ENCODE measurements at regions not wholly inside any gene's neighbourhood (a gene's known extent, or its start where the extent isn't known, plus 50 kb on each side); places are given as distances from the start of the nearest gene placed in this dataset.

DNA sequence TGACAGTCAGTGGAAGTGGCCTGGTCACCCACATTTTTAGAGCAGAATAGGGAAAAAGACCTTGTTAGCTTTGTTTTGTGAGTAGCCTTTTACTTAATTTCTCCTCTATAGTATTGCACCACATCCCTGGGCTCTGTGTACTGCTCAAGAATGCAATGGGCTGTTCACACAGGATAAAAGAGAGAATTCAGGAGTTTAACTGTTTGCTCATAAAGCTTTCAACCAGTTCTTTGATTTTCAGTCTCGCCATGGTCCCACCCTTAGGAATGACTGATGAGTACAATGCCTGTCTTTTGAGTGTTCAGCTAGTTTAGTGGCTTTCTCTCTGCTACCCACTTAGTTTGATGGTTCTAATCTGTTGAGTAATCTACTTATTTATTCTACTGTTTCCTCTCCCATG lies 129.7 kb downstream of the PLG start:
- H3K27me3 ChIP-seq = no peaks in the 10 kb centered on the region
- DNase-seq (ENCODE audit: extremely low spot score in 2 of 2) = no peak
- intact Hi-C loops (cut with DNase I) = no loop called here
- H3K4me3 ChIP-seq = no peak overlapping the region
- H3K27ac ChIP-seq = no peak overlapping the region
- no peaks in the 10 kb centered on the region for H3K4me1 ChIP-seq
- H3K36me3 ChIP-seq = no peaks in the 10 kb centered on the region
- no peaks in the 10 kb centered on the region for H3K9me3 ChIP-seq
- TF ChIP-seq POLR2AphosphoS5 (IDR thresholded peaks at IDR 0.05; ENCODE audit: insufficient read depth in 1 of 2, low read depth in 1 of 2) (no peak), POLR2A (IDR thresholded peaks at IDR 0.05) (no peak)
- TF ChIP-seq, protein P1, sequence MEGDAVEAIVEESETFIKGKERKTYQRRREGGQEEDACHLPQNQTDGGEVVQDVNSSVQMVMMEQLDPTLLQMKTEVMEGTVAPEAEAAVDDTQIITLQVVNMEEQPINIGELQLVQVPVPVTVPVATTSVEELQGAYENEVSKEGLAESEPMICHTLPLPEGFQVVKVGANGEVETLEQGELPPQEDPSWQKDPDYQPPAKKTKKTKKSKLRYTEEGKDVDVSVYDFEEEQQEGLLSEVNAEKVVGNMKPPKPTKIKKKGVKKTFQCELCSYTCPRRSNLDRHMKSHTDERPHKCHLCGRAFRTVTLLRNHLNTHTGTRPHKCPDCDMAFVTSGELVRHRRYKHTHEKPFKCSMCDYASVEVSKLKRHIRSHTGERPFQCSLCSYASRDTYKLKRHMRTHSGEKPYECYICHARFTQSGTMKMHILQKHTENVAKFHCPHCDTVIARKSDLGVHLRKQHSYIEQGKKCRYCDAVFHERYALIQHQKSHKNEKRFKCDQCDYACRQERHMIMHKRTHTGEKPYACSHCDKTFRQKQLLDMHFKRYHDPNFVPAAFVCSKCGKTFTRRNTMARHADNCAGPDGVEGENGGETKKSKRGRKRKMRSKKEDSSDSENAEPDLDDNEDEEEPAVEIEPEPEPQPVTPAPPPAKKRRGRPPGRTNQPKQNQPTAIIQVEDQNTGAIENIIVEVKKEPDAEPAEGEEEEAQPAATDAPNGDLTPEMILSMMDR (IDR thresholded peaks at IDR 0.05) = no peak

- Histone ChIP-seq H3K27ac (no peak overlapping the region), H3K36me3 (no peaks in the 10 kb centered on the region), H3K9me3 (no peaks in the 10 kb centered on the region), H3K4me1 (no peaks in the 10 kb centered on the region), H3K4me3 (no peak overlapping the region), H3K27me3 (no peaks in the 10 kb centered on the region)
- TF ChIP-seq POLR2AphosphoS5 (IDR thresholded peaks at IDR 0.05; ENCODE audit: insufficient read depth in 1 of 2, low read depth in 1 of 2) (no peak), POLR2A (IDR thresholded peaks at IDR 0.05) (no peak)
- TF ChIP-seq, protein P1 (IDR thresholded peaks at IDR 0.05) = no peak
- intact Hi-C loops (cut with DNase I) = no loop called here
- no peak for DNase-seq (ENCODE audit: extremely low spot score in 2 of 2)
Measured at GRCh38 chr6:160832422-160832821, 130.4 kb downstream of the PLG start.

DNA sequence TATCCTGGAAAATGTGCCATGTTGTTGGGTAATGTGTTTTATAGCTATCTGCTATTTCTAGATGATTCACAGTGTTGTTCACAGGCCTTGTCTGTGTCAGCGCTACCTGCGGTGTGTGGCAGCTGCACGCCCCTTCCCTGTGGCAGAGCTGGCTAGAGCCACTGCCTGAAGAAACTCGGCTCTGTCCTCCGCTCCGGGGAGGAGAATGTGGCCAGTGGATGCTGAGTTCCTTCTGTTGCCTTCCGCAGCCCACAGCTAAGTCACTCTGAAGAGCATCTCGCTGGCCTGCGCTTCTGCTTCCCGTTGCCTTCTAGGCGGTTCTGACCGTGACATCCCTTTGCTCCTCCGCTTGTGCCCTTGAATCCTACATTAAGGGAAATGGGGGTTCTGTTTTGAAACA lies 135.1 kb downstream of the PLG start:
- Histone ChIP-seq H3K4me3 (no peak overlapping the region), H3K4me1 (no peaks in the 10 kb centered on the region), H3K36me3 (no peaks in the 10 kb centered on the region), H3K27me3 (no peaks in the 10 kb centered on the region), H3K9me3 (no peaks in the 10 kb centered on the region), H3K27ac (no peak overlapping the region)
- TF ChIP-seq POLR2AphosphoS5 (IDR thresholded peaks at IDR 0.05; ENCODE audit: insufficient read depth in 1 of 2, low read depth in 1 of 2) (no peak), POLR2A (IDR thresholded peaks at IDR 0.05) (no peak)
- TF ChIP-seq, protein P1 (IDR thresholded peaks at IDR 0.05) = no peak
- intact Hi-C loops (cut with DNase I) = no loop called here
- DNase-seq (ENCODE audit: extremely low spot score in 2 of 2) = no peak

- Histone ChIP-seq H3K36me3 (no peaks in the 10 kb centered on the region), H3K4me3 (no peak overlapping the region), H3K27me3 (no peaks in the 10 kb centered on the region), H3K4me1 (no peaks in the 10 kb centered on the region), H3K27ac (no peak overlapping the region), H3K9me3 (no peaks in the 10 kb centered on the region)
- TF ChIP-seq POLR2A (IDR thresholded peaks at IDR 0.05) (no peak), POLR2AphosphoS5 (IDR thresholded peaks at IDR 0.05; ENCODE audit: insufficient read depth in 1 of 2, low read depth in 1 of 2) (no peak)
- TF ChIP-seq, protein P1 (IDR thresholded peaks at IDR 0.05) = no peak
- intact Hi-C loops (cut with DNase I) = no loop called here
- no peak for DNase-seq (ENCODE audit: extremely low spot score in 2 of 2)
Measured at GRCh38 chr6:160851031-160851430, 140.5 kb upstream of the MAP3K4 start.

GRCh38 chr6:160853946-160854345 lies 137.6 kb upstream of the MAP3K4 start:
- Histone ChIP-seq H3K9me3 (no peaks in the 10 kb centered on the region), H3K4me3 (no peak overlapping the region)
- intact Hi-C loops (cut with DNase I) = no loop called here

More at GRCh38 chr6:160853946-160854345, 137.6 kb upstream of the MAP3K4 start:
- no peak for DNase-seq (ENCODE audit: extremely low spot score in 2 of 2)
- TF ChIP-seq POLR2AphosphoS5 (IDR thresholded peaks at IDR 0.05; ENCODE audit: insufficient read depth in 1 of 2, low read depth in 1 of 2) (no peak), POLR2A (IDR thresholded peaks at IDR 0.05) (no peak)
- TF ChIP-seq, protein P1 (IDR thresholded peaks at IDR 0.05) = no peak
- H3K27me3 ChIP-seq = no peaks in the 10 kb centered on the region
- H3K27ac ChIP-seq = no peak overlapping the region
- H3K36me3 ChIP-seq = no peaks in the 10 kb centered on the region
- no peaks in the 10 kb centered on the region for H3K4me1 ChIP-seq
